Right forelimb (tissue), 1 donor: ENCODE measurements at regions not wholly inside any gene's neighbourhood (a gene's known extent, or its start where the extent isn't known, plus 50 kb on each side); places are given as distances from the start of the nearest gene placed in this dataset.

Source experiments
- DNase-seq: peaks from one replicate; pipeline ENCODE4 v3.0.0-alpha.2; 2018

DNA sequence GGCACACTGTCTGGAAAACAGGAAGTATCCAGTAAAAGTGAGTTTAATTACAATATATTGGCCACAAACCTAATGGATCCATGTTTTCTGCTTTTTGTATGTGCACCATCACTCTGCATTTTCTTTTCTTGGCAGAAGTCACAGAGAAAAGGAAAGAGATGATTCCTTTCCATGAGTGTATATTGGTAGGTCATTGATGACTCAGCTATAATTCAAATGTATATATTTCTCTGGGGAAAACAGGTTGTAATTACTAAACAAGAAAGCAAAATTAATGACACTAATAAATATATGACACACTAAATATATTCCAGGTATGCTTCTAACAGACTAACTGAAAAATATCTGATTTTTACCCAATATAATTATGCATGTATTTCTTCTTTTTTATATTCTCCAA, 105.9 kb upstream of the PCDH15 start:
- no peak for DNase-seq

DNA sequence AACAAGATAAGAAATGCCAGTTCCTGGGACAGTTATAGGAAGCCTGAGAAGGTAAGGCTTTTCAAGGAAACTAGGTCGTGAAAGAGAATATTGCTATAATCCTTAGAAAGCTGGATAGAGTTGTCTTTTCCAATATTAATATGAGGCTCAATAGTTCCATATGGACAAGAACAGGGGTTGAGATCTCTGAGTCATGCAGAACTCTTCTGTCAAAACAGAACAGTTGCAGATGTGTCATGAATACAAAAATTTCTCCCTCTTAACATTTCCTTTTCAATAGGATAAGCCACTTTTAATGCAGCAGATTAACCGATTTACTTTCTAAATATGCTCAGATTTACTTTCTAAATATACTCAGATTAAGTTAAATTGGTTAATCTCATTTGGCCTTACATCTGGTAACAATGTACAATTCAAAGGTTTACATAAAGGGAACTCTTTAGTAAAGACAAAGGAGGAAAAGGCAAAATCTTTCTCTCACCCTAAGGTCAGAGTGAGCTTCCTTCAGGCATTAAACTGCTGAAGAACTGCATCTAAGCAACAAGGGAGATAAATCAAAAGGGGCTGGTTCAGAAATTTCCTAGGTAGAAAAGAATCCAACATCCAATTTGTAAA, 104.7 kb upstream of the PCDH15 start:
- DNase-seq, result no peak

DNA sequence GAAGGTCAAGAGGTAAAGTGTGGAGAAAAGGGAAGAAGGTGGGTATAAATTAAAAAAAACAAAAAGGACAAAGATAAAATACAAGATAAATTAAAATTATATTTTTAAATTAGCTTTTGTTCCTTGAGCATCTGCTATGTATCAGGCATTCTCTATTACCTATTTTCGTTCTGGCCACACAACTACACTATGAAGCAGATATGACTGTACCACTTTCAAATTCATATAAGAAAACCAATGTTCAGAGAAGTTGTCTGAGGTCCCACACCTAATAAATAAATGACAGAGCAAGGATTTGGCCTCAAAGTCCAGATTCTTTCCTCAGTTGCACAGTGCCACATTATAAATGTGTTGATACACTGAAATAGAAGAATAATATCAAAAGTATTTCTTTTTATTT, 103.8 kb upstream of the PCDH15 start:
- no peak for DNase-seq

DNA sequence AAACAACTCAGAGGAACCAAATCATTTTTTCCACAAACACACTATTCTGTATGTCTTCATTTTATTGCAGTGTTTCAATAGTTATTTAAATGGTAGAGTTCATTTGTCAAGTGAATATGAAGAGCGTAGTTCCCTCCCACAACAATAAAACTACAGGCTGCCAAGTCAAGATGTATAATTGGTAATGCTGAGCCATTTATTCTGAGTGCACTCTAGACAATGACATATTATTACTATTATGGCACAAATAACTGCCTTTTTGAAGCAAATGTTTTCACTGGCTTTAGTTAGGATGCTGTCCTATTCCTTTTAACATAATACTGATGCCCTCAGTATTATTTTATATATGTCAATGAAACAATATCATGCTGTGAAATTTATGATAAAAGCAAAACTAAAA, 102.7 kb upstream of the PCDH15 start:
- no peak for DNase-seq

DNA sequence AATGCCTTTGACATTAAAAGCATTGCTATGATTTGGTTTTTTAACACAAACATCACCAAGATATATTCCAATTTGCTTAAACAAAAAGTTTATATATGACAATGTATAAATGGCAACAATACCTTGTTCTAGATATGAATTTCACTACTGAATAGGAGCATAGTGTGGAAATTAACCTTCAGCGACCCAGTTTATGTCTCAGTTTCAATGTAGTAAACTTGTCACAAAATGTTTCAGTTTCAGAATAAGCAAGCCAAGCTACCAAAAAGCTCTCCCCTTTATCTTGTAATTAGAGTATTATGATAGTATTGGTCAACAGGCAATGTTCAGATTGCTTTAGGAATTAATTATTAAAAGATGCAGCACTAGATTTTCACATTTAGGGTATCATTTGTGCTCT, 99.6 kb upstream of the PCDH15 start:
- no peak for DNase-seq

DNA sequence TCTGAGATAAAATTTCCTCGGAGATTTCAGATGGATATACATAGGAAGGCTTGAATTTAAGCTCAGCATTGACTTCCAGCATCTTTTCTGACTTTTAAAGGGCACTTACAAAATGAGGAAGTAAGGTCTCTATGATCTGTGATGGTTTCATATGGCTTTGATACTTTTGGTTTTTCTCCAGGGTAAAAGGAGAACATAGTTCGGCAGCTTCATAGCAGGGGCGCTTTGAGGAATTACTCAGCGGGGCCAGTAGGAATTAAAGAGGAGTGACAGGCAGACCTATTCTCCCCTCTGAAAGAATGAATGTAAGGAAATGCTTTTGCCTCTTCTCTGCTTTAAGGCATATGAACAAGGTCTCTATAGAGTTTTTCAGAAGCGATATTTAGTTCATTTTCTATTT, 80.0 kb upstream of the PCDH15 start:
- DNase-seq, result no peak

DNA sequence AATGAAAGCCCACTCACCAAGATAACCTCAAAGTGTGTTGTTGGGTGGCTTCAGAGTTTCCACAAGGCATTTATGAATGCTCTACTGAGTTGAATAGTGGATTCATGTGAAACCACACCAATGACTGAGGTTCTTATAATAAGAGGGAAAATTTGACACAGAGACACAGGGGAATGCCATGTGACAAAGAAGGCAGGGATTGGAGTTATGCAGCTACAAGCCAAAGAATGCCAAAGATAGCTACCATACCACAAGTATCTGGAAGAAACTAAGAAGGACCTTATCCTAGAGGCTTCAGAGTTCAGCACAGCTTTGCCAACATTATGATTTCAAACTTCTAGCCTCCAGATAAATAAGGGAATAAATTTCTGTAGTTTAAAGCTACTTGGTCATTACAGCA, 68.0 kb upstream of the PCDH15 start:
- no peak for DNase-seq

DNA sequence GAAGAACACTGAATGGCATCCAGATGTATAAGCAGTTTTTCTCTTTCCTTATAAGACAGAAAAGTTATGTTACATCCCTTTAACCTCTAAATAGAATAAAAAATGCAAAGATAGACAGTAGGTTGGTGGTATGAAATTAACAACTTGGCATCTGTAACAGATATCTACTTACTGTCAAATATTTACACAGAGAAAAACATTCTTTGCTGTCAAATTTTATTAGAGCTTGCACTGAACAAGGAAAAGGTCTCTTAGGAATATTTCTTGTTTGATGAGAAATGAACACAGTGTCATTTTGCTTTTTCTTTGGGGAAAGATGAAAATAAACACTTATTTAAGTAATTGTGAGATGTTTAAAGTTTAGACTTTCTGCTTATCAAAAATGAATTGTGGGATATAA, 65.6 kb upstream of the PCDH15 start:
- no peak for DNase-seq

DNA sequence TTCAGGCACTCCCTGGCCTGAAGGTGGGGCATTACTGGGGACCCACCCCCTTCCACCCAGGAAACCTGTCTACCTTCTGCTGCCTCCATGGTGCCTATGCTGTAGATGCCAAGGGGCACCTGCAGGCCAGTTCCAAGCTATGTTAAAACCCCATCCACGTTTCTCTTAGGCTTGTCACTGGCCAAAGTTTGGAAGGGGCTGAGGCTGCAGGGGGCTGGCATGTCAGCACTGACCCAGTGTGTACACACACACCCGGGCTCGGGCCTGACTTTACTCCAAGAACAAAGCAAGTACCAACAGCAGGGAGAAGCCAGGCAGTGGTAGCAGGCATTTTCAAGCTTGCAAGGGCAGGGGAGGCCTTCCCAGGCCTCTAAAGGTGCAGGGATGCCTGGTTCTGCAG, 53.8 kb upstream of the PCDH15 start:
- DNase-seq, result no peak

DNA sequence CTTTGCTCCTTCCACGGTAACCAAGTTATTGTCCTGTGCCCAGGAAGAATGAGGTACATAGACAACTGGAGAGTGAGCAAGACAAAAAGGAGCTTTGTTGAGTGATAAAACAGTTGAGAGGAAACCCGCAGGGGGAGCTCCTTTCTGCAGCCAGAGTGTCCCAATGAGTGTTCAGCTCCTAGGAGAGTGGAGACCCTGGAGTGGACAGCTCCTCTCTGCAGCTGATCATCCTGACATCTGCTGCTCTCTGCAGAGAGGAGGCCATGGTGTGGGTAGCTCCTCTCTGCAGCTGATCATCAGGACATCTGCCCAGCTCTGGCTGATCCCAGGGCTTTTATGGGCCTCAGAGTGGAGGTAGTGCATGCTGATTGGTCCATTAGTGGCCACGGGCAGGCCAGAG, 53.4 kb upstream of the PCDH15 start:
- DNase-seq, result no peak

DNA sequence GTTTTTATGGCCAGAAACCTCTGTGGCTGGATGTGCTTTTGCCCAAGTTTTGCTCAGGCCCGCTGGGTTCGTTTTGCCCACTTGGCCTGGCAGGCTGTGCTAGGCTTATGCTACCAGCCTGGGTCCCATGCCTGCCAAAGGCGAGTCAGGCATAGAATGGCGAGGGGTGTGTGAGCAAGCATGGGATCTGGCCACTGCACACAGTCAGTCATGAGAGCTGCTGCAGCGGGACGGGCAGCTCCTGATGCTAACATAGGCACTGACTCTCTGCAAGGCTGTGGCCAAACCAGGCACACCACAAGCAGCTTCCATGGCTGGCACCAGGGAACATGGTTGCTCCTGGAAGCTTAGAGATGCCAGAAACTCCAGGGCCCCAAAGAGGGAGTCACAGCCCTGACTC, 52.9 kb upstream of the PCDH15 start:
- DNase-seq, result no peak
